ENCODE measurements at regions not wholly inside any gene's neighbourhood (a gene's known extent, or its start where the extent isn't known, plus 50 kb on each side); places are given as distances from the start of the nearest gene placed in this dataset.
"Not testable (repeated sequence)": the region's sequence is repeated elsewhere in the genome, so short reads cannot be mapped to it uniquely, and the experiment has no call there.

- DNase-seq, result no peak
These were observed 616.5 kb downstream of the C6orf118 start for GRCh38 chr6:164692772-164693510.

DNA sequence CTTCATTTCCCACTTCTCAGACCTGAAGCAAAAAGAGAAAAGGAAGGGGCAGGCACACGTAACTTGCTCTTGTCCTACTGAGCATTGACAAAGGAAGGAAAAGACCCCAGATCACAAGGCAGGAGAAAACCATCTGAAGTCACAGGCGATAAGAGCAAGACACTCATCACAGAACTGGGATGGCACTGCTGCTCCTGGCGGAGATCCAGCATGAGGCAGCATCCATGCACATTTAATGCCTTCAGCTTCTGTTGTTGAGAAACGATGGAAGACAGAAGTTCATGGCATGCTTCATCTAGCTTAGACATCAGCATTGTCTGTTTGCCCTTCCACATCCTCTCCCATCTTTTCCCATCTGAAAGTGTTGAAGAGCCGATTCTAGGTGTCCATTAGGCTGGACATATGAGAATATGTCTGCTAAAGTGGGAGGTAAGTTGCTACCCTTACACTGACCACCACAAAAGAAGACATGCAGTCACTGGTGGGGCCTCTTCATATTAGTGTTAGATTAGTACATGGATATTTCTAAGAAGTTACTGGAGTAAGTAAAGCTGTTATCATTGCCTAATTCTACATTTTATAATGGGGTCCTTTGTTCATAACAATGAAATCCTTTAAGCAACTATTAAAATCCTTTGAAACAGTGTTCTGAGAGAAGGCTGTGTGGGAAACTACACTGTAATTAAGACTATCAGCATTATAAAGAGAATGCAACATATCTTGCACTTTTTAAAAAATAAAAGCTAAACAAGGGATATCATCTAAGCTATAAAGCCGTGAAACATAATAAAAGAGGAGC is 618.5 kb downstream of the C6orf118 start:
- DNase-seq, result no peak

DNA sequence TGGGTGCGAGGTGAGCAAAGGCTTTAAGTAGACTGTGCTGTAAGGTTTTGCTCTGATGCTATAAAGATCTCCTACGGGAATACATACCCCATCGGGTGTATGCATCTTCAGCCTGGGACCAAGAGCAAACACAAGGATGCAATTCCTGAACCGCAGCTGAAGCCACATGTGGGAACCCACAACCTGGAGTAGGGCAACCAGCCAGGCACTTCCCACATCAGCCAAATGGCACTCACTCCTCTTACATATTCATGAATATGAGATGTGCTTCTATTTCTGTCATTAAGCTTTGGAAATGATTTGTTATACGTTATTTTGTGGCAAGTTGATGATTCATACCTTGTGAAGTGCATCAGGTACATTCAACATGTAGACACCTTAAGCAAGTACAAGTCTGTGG is 619.2 kb downstream of the C6orf118 start:
- DNase-seq, result no peak

DNA sequence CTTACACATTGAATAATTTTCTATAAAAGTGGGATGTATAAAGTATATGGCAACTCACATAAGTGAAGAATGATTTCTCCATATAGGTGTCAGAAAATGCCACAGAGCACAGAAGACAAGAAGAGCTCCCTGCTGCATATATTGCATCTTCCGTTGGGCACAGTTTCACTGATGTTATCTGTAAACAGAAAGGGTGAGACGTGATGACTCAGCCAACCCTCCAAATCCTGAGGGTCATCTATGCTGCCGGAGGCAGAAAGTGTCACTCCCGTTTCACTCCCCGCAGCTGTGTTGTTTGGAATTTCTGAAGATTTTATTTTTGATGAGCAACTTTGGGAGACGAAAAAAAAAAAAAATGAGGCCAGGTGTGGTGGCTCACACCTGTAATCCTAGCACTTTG is 644.1 kb downstream of the C6orf118 start:
- DNase-seq, result no peak

- DNase-seq, result no peak
These were observed 645.8 kb downstream of the C6orf118 start for GRCh38 chr6:164663634-164664033.

DNA sequence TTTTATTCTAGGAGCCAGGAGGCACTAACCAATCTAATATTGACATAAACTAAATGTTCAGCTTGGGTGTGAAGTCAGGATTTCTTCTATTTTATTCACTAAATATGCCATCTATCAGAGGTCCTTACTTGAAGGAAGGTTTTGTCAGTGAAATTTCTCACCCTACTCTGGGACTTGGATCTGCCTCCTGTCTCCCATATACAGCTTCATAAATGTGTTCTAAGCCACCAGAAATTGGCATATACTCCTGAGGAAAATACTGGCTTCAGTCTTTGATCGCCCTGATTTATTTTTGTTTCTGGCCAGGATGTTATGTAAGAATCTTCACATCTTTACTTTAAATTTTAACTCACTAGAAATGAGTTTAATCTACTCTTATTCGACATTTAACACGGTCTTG is 647.7 kb downstream of the C6orf118 start:
- DNase-seq, result no peak

- DNase-seq, result no peak
These were observed 648.6 kb downstream of the C6orf118 start for GRCh38 chr6:164660781-164661180.

DNA sequence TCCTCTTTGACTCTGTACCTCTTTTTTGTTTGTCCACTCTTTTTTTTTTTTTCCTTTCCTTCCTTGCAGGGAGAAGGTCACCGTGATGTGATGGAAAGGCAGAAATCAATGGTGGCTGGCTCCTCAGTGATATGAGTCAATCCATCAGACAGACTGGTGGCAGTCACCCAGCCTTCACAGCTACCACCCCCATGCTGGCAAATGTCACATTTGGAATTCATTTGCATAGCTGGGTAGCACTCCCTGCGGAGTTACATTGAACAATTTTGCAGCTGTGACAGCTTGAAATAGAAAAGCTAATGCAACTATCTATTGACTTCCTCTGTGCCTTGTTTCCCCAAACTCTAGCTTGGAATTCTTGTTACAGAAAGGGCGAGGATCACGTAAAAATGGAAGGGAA is 668.4 kb downstream of the C6orf118 start:
- no peak for DNase-seq

GRCh38 chr6:164628302-164628931 is 681.0 kb downstream of the C6orf118 start:
- DNase-seq, result no peak

- DNase-seq, result no peak
These were observed 692.4 kb downstream of the C6orf118 start for GRCh38 chr6:164616917-164617524.

DNA sequence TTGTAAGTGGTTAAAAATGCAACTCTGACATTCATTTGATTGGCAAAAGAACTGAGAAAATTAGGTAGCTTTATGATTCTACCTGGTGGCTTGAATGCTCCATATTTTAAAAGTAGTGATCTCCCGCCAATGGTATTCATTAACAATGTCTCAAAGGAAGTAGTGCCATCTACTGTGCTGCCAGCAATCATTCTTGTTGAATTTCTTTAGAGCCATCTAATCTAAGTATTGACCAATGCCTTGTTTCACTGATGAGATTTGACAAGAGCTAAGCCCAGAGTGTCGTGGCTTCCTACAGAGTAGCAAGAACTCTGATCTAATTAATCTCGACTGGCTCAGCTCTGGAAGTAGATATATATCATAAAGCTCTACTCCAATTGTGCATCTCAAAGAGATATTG is 696.7 kb downstream of the C6orf118 start:
- DNase-seq, result no peak

DNA sequence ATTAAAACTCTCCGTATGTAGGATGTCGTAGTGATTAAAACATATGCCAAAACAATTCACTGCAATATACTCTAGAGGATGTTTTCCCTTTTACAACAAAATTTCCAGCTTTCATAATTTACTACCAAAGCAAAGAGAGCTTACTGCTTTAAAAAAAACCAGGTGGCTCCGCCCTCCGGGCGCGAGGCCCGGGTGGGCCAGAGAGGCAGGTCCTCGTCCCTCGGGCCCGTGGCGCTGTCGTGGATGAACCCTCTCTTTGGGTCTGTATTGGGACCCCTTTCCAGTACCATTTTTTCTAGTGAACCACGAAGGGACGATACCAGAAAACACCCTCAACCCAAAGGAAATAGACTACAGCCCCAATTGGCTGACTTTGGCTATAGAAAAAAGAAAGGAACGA is 698.5 kb downstream of the C6orf118 start:
- not testable (repeated sequence) for DNase-seq

- DNase-seq, result not testable (repeated sequence)
These were observed 707.0 kb downstream of the C6orf118 start for GRCh38 chr6:164602415-164602814.

DNA sequence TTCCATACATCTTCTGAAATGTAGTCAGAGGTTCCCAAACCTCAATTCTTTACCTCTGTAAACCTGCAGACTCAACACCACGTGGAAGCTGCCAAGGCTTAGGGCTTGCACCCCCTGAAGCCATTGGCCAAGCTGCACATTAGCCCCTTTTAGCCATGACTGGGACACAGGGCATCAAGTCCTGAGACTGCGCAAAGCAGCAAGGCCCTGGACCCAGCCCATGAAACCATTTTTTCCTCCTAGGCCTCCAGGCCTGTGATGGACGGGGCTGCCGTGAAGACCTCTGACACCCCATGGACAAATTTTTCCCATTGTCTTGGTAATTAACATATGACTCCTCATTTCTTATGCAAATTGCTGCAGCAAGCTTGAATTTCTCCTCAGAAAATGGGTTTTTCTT is 727.8 kb downstream of the C6orf118 start:
- no peak for DNase-seq

- DNase-seq, result no peak
These were observed 730.4 kb downstream of the C6orf118 start for GRCh38 chr6:164579035-164579434.

DNA sequence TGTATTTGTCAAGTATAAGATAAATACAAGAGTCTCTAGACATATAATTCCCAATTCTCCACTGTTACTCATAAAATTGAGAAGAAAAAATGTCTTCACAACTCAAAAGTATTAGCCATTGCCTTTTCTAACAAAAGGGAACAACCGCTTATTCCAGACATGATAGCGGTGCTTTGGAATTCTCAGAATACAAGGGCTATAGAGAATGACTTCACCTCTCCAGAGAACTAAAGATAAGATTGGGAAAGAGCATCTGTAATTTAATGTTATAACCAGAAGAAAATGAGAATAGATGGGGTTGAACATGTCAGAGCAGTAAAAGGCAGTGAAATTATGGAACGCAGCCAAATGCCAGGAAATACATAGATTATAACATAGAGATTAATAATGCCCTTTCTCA is 730.8 kb downstream of the C6orf118 start:
- DNase-seq, result no peak

DNA sequence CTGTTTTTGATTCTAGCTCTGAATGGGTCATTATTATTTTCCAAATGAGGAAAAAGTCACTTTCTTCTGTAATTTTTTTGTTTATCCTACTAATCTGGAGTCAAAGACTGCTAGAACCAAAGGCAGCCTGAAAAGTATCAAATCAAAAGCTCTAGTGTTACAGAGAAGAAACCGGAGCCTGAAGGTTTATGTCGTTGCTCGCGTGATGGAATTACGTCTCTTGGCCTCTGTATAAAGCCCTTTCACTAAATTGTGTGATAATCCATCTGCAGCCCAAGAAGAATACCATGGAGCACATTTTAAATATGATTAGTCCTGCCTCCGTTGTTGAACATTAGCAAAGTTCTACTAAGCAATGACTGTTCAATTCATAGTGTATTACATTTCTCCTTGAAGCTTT is 738.6 kb downstream of the C6orf118 start:
- DNase-seq, result no peak

DNA sequence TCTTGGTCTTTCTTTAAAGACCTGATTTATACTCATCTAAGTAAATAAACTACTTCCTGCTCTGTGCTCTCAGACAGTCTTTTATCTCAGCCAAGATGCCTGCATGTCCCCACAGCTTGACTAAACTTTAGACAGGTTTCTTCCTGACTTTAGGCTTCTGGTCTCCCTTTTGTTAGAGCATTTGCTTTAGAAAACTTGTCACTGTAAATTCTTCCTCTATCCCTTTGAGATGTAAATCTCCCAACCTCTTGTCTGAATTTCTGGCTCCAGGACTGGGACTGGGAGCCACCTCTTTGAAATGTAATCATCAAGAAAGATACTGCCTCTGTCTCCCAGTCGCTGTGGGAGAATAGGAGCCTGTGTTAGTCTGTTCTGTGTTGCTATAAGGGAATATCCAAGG is 739.9 kb downstream of the C6orf118 start:
- no peak for DNase-seq

- DNase-seq, result no peak
These were observed 745.5 kb downstream of the C6orf118 start for GRCh38 chr6:164563924-164564323.

DNA sequence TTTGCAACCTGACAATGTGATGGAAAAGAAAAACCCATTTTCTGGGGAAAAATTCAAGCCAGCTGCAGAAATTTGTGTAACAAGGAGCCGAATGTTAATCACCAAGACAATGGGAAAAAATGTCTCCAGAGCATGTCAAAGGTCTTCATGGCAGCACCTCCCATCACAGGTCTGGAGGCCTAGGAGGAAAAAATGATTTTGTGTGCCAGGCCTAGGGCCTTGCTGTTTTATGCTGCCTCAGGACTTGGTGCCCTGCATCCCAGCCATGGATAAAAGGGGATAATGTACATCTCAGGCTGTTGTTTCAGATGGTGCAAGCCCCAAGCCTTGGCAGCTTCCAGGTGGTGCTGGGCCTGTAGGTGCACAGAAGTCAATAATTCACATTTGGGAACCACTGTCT is 747.7 kb downstream of the C6orf118 start:
- no peak for DNase-seq

GRCh38 chr6:164554700-164555476 is 754.5 kb downstream of the C6orf118 start:
- DNase-seq, result no peak

DNA sequence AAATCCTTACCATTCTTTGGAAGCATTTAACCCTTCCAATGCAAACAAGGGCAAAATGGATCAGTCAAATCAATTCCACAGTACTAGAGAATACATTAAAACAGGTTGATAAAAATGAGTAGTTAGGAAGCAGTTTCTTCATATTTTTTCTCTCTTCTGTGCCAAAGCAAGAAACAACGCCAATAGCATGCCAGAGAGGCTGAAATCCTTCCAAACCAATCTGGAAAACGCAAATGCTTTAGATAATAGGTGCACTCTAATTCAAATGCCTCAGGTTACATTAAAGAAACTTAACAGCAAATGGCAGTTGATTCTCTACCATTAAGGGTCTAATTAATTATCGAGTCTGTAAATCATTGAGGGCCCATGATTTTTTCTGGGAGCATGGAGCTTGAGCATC is 755.2 kb downstream of the C6orf118 start:
- DNase-seq, result no peak

- no peak for DNase-seq
These were observed 757.7 kb downstream of the C6orf118 start for GRCh38 chr6:164551706-164552105.
